ENCODE measurements at regions not wholly inside any gene's neighbourhood (a gene's known extent, or its start where the extent isn't known, plus 50 kb on each side); places are given as distances from the start of the nearest gene placed in this dataset.

- Histone ChIP-seq H3K27me3 (ENCODE audit: insufficient read depth, poor library complexity, severe bottlenecking) (no peaks in the 10 kb centered on the region), H3K4me3 (ENCODE audit: severe bottlenecking) (no peak overlapping the region), H3K4me1 (ENCODE audit: insufficient read depth, poor library complexity, severe bottlenecking) (no peaks in the 10 kb centered on the region), H3K27ac (ENCODE audit: poor library complexity, severe bottlenecking) (no peak overlapping the region), H3K36me3 (ENCODE audit: low read depth) (no peaks in the 10 kb centered on the region), H3K9me3 (ENCODE audit: severe bottlenecking) (no peaks in the 10 kb centered on the region)
- no peak for ATAC-seq (ENCODE audit: low read depth)
- no peak for TF ChIP-seq CTCF (IDR thresholded peaks at IDR 0.05; ENCODE audit: poor library complexity, severe bottlenecking)
- no peak for DNase-seq (ENCODE audit: low spot score)
These were observed 190.6 kb downstream of the PHLDA1 start for GRCh38 chr12:75840994-75841355.

- Histone ChIP-seq H3K36me3 (ENCODE audit: low read depth) (no peaks in the 10 kb centered on the region), H3K27ac (ENCODE audit: poor library complexity, severe bottlenecking) (no peak overlapping the region), H3K4me1 (ENCODE audit: insufficient read depth, poor library complexity, severe bottlenecking) (no peaks in the 10 kb centered on the region), H3K27me3 (ENCODE audit: insufficient read depth, poor library complexity, severe bottlenecking) (no peaks in the 10 kb centered on the region), H3K9me3 (ENCODE audit: severe bottlenecking) (no peaks in the 10 kb centered on the region), H3K4me3 (ENCODE audit: severe bottlenecking) (no peak overlapping the region)
- TF ChIP-seq CTCF (IDR thresholded peaks at IDR 0.05; ENCODE audit: poor library complexity, severe bottlenecking) = no peak
- ATAC-seq (ENCODE audit: low read depth) (no peak), DNase-seq (ENCODE audit: low spot score) (no peak)
These were observed 193.3 kb downstream of the PHLDA1 start for GRCh38 chr12:75838309-75838708.

- H3K27ac ChIP-seq (ENCODE audit: poor library complexity, severe bottlenecking) = no peak overlapping the region
- DNase-seq (ENCODE audit: low spot score) = no peak
- H3K4me1 ChIP-seq (ENCODE audit: insufficient read depth, poor library complexity, severe bottlenecking) = no peaks in the 10 kb centered on the region
- H3K9me3 ChIP-seq (ENCODE audit: severe bottlenecking) = no peaks in the 10 kb centered on the region
- no peak for TF ChIP-seq CTCF (IDR thresholded peaks at IDR 0.05; ENCODE audit: poor library complexity, severe bottlenecking)
- no peak for ATAC-seq (ENCODE audit: low read depth)
- H3K36me3 ChIP-seq (ENCODE audit: low read depth) = no peaks in the 10 kb centered on the region
- no peak overlapping the region for H3K4me3 ChIP-seq (ENCODE audit: severe bottlenecking)
- H3K27me3 ChIP-seq (ENCODE audit: insufficient read depth, poor library complexity, severe bottlenecking) = no peaks in the 10 kb centered on the region
These were observed 193.9 kb downstream of the PHLDA1 start for GRCh38 chr12:75837700-75838099.

GRCh38 chr12:75836533-75836932 is 195.0 kb downstream of the PHLDA1 start:
- TF ChIP-seq CTCF (IDR thresholded peaks at IDR 0.05; ENCODE audit: poor library complexity, severe bottlenecking) = no peak

GRCh38 chr12:75834591-75834990 is 197.0 kb downstream of the PHLDA1 start:
- Histone ChIP-seq H3K4me3 (ENCODE audit: severe bottlenecking) (no peak overlapping the region), H3K27ac (ENCODE audit: poor library complexity, severe bottlenecking) (no peak overlapping the region), H3K4me1 (ENCODE audit: insufficient read depth, poor library complexity, severe bottlenecking) (no peaks in the 10 kb centered on the region), H3K9me3 (ENCODE audit: severe bottlenecking) (no peaks in the 10 kb centered on the region), H3K36me3 (ENCODE audit: low read depth) (no peaks in the 10 kb centered on the region), H3K27me3 (ENCODE audit: insufficient read depth, poor library complexity, severe bottlenecking) (no peaks in the 10 kb centered on the region)
- TF ChIP-seq CTCF (IDR thresholded peaks at IDR 0.05; ENCODE audit: poor library complexity, severe bottlenecking) = no peak
- 0 out of 3 replicates have a peak, but pooled peaks have one; percentile 40 for ATAC-seq (ENCODE audit: low read depth)
- DNase-seq (ENCODE audit: low spot score) = no peak

More at GRCh38 chr12:75836533-75836932, 195.0 kb downstream of the PHLDA1 start:
- no peak for DNase-seq (ENCODE audit: low spot score)
- no peaks in the 10 kb centered on the region for H3K9me3 ChIP-seq (ENCODE audit: severe bottlenecking)
- no peaks in the 10 kb centered on the region for H3K27me3 ChIP-seq (ENCODE audit: insufficient read depth, poor library complexity, severe bottlenecking)
- no peak for ATAC-seq (ENCODE audit: low read depth)
- no peaks in the 10 kb centered on the region for H3K36me3 ChIP-seq (ENCODE audit: low read depth)
- H3K4me3 ChIP-seq (ENCODE audit: severe bottlenecking) = no peak overlapping the region
- no peaks in the 10 kb centered on the region for H3K4me1 ChIP-seq (ENCODE audit: insufficient read depth, poor library complexity, severe bottlenecking)
- H3K27ac ChIP-seq (ENCODE audit: poor library complexity, severe bottlenecking) = no peak overlapping the region
